ENCODE measurements at regions not wholly inside any gene's neighbourhood (a gene's known extent, or its start where the extent isn't known, plus 50 kb on each side); places are given as distances from the start of the nearest gene placed in this dataset.

- Histone ChIP-seq H3K4me3 (ENCODE audit: extremely low read depth in 1 of 4, insufficient read depth in 2 of 4, low read depth in 3 of 4, low read length in 4 of 4) (no peak overlapping the region), H3K4me1 (replicated peaks in 1 of 4; ENCODE audit: control insufficient read depth in 3 of 4, insufficient read depth in 4 of 4, low read length in 3 of 4) (peaks cover 0 to 8% (median 4%) of the 10 kb centered on the region in 4 experiments; a peak in 5 of 7 replicates), H2BK15ac (ENCODE audit: low read length) (no peak overlapping the region), H4K20me1 (replicated peaks in 1 of 2; ENCODE audit: control insufficient read depth in 1 of 2, insufficient read depth in 2 of 2, low read length in 2 of 2) (no peaks in the 10 kb centered on the region), H2BK12ac (ENCODE audit: low read depth, low read length) (no peak overlapping the region), H3K23ac (ENCODE audit: insufficient read length) (no peak overlapping the region), H3K23me2 (ENCODE audit: low read depth, low read length) (no peaks in the 10 kb centered on the region; the same call in 1 of the 2 replicates), H4K8ac (ENCODE audit: extremely low read depth, insufficient read depth, low read length) (no peak overlapping the region; the same call in 1 of the 2 replicates), H3K27me3 (replicated peaks in 1 of 4; ENCODE audit: control insufficient read depth in 3 of 4, extremely low read depth in 1 of 4, insufficient read depth in 3 of 4, low read length in 3 of 4) (no peaks in the 10 kb centered on the region; a peak in 1 of 7 replicates), H3K9me3 (ENCODE audit: insufficient read depth in 2 of 2, low read depth in 1 of 2, low read length in 1 of 2) (peaks cover 0 to 4% of the 10 kb centered on the region in 2 experiments; a peak in 1 of 4 replicates), H4K5ac (ENCODE audit: insufficient read length, low read depth, low read length) (no peak overlapping the region), H2AFZ (ENCODE audit: low read length) (no peak overlapping the region), H2BK120ac (replicated peaks; ENCODE audit: low read depth, low read length) (no peak overlapping the region), H2BK5ac (ENCODE audit: low read depth, low read length) (no peak overlapping the region), H2AK5ac (ENCODE audit: low read depth, low read length) (no peak overlapping the region), H4K91ac (replicated peaks; ENCODE audit: insufficient read length, low read length) (no peak overlapping the region), H3K4ac (replicated peaks; ENCODE audit: insufficient read length, low read depth, low read length) (no peak overlapping the region), H3K14ac (ENCODE audit: insufficient read length) (no peak overlapping the region), H3K9ac (replicated peaks in 1 of 4; ENCODE audit: extremely low read depth in 1 of 4, low read depth in 3 of 4, low read length in 3 of 4) (no peak overlapping the region), H3K79me2 (ENCODE audit: control insufficient read depth in 1 of 2, insufficient read depth in 2 of 2, low read length in 2 of 2) (no peaks in the 10 kb centered on the region), H3K4me2 (ENCODE audit: insufficient read depth in 1 of 2, low read depth in 2 of 2, low read length in 2 of 2) (no peak overlapping the region), H3K27ac (ENCODE audit: low read depth, low read length) (no peak overlapping the region), H3K18ac (ENCODE audit: extremely low read depth, low read length) (no peak overlapping the region), H3K36me3 (ENCODE audit: control insufficient read depth in 2 of 4, insufficient read depth in 4 of 4, low read length in 3 of 4) (no peaks in the 10 kb centered on the region), H3K56ac (replicated peaks; ENCODE audit: insufficient read length, low read depth, low read length) (no peak overlapping the region), H3K79me1 (ENCODE audit: low read depth, low read length) (no peaks in the 10 kb centered on the region), H2BK20ac (ENCODE audit: low read length) (no peak overlapping the region)
- ChIA-PET POLR2A (ENCODE audit: partially characterized antibody) (interaction anchor here (2.1 kb wide), 1 partner anchor 226 kb away, joined by 7 read pairs; no protein-coding TSS in a partner anchor), CTCF (ENCODE audit: partially characterized antibody) (interaction anchor here (0.6 to 2.7 kb wide), 5 partner anchors 9 to 889 kb away, joined by 3 to 15 read pairs (median 3); no protein-coding TSS in a partner anchor)
- DNase-seq (ENCODE audit: low read depth in 1 of 2, low spot score in 2 of 2) = no peak
- WGBS, 2 experiments (ENCODE audit: extremely low coverage in 1 of 2, insufficient coverage in 1 of 2, insufficient read length in 1 of 2, insufficient replicate concordance in 2 of 2, low coverage in 1 of 2, low lambda C conversion rate in 2 of 2, missing lambda C conversion rate in 1 of 2) = 89% methylated on average over 29 of the region's 30 CpGs; no CpG with 5 or more reads in 1 of the 2 experiments
- no peak for FAIRE-seq
These were observed 61.3 kb downstream of the BOD1 start for GRCh38 chr5:173554989-173555705.

Measured in H1 (cell line).